GM21786 (cell line): ENCODE measurements at regions not wholly inside any gene's neighbourhood (a gene's known extent, or its start where the extent isn't known, plus 50 kb on each side); places are given as distances from the start of the nearest gene placed in this dataset.
"Not testable (repeated sequence)": the region's sequence is repeated elsewhere in the genome, so short reads cannot be mapped to it uniquely, and the experiment has no call there.

Experiments
- ATAC-seq: cut with Tn5 transposase; IDR thresholded peaks from one replicate; pipeline ENCODE4 v1.9.1; 2021; ENCODE audit not compliant: unreplicated experiment

DNA sequence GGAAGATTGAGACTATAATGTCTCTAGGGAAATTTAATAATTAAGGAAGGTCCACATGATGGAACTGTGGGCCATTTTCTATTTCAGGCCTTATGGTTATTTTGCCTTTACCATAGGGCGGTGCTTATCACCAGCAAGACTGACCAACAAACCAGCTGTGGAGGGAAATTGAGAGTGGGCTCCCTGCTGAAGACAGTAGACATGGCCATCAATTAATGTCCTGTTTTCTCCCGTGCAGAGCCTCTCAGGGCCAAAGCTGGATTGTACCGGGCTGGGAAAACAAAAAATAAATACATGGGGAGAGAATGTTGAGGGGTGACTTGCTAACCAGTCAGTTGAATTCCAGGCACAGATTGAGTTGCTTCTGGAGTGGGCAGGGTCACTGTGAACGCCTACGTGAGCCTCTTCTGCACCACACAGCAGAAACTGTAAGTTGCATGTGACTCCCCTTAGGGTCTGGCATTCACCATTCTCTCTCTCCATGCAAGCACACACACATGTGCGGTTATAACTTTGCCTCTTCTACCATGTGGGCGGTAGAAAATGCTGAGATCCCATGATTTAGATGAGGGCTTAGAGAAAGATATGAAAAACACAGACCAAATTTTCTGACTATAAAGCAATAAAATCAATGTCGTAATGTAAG, 128.5 kb downstream of the COPS8 start:
- ATAC-seq, result no peak

DNA sequence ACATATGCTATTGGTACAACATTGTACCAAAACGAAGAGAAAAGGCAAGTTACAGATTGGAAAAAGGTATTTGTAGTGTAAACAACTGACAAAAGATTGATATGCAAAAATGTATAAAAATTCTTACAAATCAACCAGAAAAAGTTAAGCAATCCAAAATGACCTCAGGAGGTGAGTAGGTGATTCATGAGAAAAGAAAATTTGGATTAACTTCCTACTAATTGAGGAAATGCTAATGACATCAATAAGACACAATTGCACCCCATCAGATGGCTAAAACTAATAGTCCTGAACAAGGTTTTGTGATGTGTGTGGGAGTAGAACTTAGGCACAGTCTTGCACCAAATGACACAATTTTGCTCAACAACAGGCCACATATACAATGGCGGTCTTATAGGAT, 129.3 kb downstream of the COPS8 start:
- no peak for ATAC-seq

DNA sequence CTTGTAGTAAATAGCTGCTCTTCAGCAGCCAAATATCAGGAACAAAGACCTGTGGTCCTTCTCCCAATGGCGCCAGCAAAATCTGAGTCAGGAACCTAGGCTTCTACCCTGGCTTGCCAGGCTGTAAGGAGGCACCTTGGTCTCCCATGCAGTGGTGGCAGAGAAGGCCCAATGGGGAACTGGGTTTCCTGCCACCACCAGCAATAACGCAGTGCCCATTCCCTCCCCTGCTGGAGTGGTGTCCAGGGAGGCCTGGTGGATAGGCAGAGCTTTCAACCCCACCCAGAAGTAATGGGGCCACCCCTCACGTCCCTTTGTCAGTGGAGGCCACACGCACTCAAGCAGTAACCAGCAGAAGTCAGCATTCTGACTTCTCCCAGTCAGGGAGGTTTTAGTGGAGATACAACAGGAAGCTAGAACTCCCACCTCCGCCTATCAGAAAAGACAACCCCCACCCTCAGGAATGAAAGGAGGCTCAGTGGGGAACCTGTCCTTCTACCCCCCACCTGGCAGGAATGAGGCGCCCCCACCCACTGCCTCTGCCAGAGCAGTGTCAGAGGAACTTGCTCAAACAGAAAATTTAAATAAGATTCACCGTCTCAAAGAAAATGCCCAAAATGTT, 132.4 kb downstream of the COPS8 start:
- ATAC-seq, result no peak

DNA sequence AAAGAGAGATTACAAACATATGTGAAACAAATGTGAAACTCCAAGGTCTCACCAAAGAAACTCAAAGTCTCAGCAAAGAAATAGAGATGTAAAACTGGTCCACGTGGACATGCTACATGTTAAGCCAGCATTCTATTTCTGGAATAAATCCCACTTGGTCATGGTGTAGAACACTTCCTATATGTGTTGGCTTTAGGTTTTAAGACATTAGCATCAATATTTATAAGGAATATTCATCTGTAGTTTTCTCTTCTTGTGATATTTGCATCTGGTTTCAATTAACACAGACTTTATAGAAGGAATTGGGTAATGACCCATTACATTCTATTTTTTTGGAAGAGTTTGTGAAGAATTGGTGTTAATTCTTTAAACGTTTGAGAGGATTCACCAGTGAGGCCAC, 133.1 kb downstream of the COPS8 start:
- no peak for ATAC-seq

DNA sequence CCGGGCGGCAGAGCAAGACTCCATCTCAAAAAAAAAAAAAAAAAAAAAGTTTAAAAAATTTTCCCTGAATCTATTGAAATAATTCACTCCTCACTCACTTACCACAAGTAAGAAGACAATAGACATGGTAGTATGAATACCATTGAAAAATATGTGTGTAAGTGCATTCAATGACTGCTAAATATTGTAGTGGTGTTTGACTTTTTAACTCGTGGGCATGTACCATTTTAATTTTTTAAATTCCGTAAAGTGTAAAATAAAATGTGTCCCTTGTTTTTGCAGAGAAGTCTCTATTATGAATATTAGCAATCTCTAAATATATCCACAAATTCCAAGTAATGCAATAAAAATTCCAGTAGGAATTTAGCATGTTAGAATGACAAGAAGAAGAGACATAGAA, 134.1 kb downstream of the COPS8 start:
- ATAC-seq, result no peak

DNA sequence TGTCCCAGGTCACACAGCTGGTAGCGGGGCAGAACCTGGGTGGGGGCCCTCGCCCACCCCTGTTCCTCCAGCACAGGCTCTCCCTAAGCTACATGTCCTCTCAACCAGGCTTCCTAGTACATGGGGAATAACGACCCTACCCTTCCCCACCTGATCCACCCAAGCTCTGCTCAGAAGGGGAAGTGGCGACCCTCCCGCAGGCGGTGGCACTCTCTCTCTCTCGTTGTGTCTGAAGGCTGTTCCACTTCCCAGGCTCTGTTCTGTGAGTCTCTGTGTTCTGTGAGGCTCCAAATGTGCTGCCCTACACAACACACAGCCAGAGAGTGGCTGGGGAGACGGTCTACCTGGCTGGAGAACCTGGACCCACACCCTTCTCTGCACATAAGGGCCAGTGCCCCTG, 135.8 kb downstream of the COPS8 start:
- ATAC-seq, result no peak

DNA sequence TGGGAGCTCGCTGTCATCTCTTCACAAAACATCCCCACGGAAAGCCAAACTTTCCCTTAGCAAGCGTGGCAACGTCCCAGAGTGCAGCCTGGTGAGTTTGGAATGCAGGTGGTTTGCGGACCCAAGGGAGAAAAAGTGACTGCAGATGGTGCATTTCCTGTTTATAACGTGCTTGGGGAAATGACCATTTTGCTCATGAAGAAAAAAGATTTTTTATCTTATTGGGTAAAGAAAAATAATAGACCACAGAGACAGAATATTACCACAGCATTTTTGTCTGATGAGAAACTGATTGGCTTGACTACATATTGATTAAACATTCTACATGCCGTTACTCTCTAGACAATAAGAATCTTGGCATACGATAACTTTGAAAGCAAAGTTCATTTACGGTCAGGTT, 136.5 kb downstream of the COPS8 start:
- ATAC-seq, result no peak

DNA sequence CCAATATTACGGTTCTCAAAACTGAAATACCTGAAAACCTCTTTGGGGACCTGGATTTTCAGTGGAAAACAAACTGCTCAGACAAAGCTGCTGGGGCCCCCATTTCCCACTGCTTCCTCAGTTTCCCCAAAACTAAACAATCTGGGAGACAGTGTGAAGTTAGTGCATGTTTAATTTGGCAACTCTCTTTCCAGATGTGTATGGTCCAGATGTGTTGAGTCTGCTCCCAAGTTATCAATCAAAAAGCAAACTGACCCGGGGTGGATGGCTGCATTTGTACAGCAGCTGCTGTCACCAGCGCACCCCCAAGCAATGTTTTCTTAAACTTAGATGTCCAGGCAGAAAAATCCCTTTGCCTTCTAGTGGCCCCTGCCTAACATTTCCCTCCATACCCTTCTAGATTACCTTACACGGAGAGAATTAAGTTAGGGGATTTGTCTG, 136.9 kb downstream of the COPS8 start:
- no peak for ATAC-seq

DNA sequence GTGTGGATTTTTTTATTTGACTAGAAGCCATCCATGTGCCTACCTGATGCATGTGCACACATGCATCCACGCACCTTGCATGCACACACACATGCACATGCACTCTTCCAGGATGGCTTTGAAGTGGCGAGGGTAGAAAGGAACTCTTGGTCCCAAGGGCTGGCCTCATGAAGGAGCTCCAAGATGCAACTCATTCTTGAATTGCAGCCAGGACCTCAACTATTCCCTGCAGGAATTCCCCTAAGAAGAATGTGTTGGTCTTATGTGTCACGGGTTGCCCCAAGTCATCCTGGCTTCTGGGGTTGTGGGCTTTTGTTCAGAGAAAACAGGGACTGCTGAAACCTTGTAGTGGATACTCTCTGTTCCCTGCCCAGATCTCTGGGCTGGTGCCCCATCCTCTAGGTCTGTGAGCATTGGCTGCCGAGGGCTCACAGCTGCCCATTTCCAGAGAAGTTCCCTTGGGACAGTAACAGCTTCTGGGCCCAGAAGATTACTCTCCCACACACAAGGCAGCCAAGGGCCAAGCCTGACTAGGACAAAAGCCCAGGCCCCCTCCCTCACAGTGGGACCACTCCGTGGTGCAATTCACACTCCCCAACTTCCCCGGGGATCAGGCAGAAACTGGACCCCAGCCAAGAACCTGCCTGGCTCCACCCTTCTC, 137.6 kb downstream of the COPS8 start:
- no peak for ATAC-seq

DNA sequence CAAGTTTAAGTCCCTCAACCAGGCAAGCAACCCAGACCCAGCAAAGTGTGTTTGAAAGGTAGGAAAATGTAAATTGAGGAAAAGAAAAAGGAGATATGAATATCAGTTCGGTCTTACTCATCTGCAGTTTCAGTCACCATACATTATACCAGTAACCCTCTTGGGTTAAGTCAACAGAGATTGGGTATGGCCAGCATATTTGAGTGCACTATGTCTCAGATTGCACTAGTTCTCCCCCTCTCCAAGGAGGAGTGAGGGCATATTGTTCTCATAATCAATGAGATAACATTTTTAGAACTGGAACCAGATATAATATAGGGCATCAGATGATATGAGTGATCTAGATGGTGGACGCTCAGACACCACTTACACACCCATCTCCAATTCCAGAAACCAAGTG, 141.5 kb downstream of the COPS8 start:
- no peak for ATAC-seq

DNA sequence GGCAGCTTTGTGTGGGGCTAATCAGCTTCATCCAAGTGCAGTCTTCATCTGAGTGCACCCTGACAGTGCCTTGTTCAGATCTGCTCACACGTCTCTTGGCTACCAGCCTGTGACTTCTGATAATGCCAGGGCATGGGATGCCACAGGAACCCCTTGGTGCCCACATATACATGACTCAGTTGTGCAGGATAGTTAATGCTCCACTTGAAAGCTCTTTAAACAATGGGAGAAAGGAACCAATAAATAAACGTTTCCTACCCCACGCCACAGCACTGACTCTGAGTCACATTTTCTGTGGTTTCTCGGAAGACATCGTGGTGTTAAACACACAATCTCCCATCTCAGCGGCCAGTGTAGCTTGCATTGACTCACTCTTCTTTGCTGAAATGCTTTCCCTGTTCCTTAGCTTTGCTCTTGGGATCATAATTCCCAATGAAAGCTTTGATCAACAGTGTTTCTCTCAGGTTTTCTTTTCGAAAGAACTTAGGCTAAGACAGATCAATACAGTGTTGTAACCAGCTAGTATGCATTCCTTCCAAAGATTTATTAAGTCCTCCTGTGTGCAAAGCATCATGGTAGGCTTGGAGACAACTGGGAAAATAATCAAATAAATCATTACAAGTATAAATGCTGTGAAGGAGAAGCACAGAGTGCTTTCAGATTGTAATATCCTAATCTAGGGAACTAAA, 142.0 kb downstream of the COPS8 start:
- ATAC-seq, result no peak

DNA sequence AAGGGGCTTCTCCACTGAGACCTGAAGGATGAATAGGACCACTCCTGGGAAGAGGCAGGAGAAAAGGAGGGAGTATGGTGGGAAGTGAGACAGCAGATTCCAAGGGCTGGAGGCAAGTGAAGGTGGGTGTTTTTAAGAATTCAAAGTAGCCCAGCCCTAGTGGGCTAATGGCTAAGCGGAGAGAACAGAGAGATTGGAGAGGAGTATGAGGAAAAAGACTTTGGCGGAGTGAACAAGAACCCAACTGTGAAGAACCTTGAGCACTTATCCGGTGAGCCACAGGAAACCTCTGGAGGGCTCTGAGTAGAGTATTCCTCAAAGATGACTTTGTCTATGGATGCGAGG, 142.6 kb downstream of the COPS8 start:
- no peak for ATAC-seq

DNA sequence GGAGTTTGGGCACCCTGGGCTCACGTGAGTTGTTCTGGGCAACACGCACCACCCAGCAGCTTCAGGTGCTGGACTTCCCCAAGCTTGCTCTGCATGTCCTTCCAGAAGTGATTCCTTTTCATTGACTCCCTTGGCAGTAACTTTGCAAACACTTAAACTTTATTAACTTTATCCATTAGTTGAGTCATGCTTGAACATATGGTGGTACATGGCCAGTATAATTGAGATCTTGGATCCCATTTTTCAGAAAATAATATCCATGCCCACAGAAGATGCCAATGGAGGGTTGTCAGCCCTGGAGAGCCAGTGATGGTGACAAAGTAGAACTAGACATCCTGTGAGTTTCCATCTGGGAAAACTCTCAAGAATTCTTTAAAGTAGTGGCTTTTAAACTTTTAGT, 144.2 kb downstream of the COPS8 start:
- ATAC-seq, result no peak

DNA sequence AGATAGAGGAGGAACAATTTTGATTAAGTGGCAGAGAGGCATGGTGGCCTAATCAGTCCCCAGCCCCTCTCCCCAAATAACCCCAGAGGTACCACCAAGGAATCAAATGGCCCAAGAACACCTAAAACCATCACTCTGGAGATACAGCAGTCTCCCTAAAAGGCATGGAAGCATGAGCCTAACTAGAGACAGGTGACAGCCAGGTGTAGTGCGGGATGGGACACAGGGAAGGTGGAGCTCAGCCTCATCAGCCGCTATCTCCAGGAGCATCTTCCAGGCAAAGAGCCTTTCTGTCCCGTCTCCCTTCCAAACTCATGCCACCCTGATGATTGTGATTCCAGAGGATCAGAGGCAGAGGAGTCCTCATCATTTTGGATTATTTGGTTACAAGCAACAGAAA, 144.7 kb downstream of the COPS8 start:
- ATAC-seq, result no peak

DNA sequence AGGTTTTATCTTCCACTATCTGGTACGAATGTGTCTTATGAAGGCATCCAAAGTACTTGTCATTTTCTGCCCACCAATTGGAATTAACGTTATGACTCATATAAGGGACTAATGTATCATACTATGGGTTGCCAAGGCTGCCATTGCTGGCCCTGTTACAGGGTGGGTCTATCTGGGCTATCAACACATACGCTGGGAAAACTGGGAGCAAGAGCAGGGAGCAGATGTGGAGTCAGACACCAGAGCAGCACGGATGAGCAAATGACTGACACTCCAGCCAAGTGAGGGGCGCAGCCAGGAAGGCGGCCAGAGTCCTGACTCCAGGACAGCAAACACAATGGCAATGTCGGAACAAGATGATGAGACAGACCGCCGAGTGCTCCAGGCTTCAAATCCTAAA, 145.9 kb downstream of the COPS8 start:
- ATAC-seq, result no peak

DNA sequence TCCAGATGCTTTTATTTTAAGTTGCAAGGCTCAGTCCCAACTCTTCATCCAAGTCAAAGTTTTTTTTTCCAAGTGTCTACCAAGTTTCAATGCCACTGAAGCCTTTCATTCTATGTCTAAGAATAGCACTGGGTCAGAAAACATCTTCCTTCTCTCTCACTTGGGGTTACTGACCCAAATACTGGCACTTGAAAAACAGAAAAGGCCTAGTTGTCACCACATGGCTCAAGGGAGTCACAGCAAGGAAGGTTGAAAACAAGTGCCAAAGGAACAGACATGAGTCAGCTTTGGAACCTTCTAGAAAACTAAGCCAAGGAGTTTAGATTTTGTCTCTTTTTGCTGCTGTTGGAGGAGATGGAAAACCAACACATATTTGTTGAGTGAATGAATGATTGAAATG, 146.5 kb downstream of the COPS8 start:
- ATAC-seq, result no peak

DNA sequence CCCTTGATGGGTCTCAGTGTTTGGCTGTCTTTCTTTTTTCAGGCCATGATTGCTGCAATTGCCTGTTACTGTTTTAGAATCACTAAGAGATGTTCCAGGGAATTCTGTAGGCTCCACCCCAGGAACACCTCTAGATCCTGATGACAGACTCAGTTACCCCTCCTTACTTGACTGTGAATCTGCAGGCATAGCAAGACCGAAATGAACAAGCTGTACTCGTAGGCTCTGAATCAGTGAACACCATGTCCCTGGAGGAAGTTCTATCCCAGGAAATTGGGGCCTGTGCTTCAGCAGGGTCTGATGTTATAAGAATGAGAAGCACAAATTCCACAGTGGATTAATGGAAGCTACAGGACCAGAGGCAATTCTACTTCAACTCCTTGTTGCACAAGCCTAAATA, 148.6 kb downstream of the COPS8 start:
- no peak for ATAC-seq

DNA sequence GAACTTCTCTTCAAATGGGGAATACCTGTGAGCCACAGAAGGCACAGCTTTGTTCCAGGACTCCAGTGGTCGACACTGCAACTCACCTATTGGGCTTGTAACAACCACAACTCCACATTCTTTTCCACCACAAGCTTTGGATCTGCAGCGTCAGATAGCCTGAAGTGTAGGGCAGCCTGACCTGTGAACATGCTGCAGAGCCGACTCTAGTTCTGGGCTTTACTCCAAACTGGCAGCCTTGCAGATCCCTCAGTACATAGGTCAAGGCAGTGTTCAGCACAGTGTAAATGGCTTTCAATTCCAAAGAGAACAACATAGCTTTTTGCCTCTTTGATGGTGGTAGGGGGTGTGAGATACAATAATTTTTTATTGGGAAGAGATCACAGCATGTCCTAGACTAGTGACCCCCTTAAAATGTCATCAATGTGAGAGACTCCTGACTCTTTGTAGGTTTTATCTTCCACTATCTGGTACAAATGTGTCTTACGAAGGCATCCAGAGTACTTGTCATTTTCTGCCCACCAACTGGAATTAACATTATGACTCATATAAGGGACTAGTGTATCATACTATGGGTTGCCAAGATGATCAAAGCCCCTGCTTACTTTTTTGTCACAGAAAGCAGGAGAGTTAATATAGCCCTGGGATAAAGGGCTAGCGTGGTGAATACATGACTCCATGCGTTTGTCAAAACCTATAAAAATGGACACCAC, 149.8 kb downstream of the COPS8 start:
- no peak for ATAC-seq

DNA sequence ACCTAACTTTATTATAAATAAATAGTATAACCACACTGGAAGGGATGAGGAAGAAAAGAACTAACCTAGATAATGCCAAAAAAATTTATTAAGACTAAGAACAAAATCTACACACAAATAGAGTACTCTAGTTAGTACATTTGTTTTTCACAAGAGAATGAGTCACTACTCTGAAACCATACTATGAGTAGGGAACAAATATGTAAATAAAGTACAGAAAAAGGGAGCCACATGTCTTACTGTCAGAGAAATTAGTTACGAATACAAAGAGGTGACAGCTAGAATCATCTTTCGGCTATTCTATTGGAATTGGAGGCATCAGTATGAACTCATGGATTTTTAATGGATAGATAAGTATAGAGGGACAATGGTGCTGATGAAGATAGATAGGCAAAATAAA, 150.5 kb downstream of the COPS8 start:
- ATAC-seq, result no peak

DNA sequence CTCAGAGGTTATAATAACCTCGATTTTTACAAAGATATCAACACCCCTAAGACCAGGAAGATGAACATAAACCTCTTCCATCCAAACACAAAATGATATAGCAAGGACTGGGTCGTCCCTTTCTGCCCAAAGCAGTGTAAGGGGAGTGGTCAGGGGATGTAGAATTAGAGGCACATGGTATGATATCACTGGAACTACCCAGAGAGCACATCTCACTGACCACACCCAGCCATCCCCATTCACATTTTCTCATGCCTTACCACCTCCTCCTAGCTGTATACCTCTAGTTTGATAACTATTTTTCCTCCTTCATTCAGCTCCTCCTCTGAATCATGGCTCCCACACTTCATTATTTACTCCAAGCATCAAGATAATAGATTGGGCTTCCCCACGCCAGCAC, 152.6 kb downstream of the COPS8 start:
- ATAC-seq, result no peak

DNA sequence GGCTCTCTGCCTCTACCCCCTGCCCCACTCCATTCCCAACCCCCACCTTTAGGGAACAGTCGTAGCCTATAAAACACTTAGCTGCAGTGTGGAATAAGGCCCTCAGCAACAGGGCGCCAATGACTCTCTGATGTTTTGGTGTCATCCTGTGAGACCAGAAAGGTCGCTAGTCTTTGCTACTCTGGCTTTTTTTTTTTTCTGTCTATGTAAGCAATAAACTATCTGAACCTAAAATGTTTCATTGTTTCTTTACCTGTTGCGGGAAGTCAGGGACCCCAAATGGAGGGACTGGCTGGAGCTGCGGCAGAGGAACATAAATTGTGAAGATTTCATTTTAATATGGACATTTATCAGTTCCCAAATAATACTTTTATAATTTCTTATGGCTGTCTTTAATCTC, 154.6 kb downstream of the COPS8 start:
- ATAC-seq, result no peak

DNA sequence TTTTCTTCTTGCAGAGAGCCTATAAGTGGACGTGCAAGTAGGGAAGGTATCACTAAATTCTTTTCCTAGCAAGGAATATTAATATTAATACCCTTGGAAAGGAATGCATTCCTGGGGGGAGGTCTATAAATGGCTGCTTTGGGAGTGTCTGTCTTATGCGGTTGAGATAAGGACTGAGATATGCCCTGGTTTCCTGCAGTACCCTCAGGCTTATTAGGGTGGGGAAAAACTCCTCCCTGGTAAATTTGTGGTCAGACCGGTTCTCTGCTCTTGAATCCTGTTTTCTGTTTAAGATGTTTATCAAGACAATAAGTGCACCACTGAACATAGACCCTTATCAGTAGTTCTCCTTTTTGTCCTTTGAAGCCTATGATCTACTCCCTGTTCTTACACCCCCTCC, 155.2 kb downstream of the COPS8 start:
- ATAC-seq, result not testable (repeated sequence)
